ACC112 (cell line): ENCODE measurements at regions not wholly inside any gene's neighbourhood (a gene's known extent, or its start where the extent isn't known, plus 50 kb on each side); places are given as distances from the start of the nearest gene placed in this dataset.
"Not testable (repeated sequence)": the region's sequence is repeated elsewhere in the genome, so short reads cannot be mapped to it uniquely, and the experiment has no call there.

Experiments
- H2AFZ ChIP-seq: fragments of 200-600 bp; sonication (generic); one replicate; pipeline ENCODE4 v1.6.0; 2017; ENCODE audit warnings: antibody characterized with exemption, low read length; ENCODE audit not compliant: unreplicated experiment
- H3K27ac ChIP-seq: fragments of 200-600 bp; sonication (generic); 2 replicates; pipeline ENCODE4 v1.5.1; 2014; ENCODE audit warnings: low read depth, mild to moderate bottlenecking, antibody characterized with exemption, low read length, moderate library complexity
- H3K27me3 ChIP-seq: fragments of 200-600 bp; sonication (generic); 2 replicates; pipeline ENCODE4 v1.6.1; 2014; ENCODE audit warnings: mild to moderate bottlenecking, antibody characterized with exemption, low read length, moderate library complexity, mixed read lengths; ENCODE audit not compliant: insufficient read depth
- H3K36me3 ChIP-seq: fragments of 200-600 bp; sonication (generic); 2 replicates; pipeline ENCODE4 v1.6.1; 2016; ENCODE audit warnings: mild to moderate bottlenecking, antibody characterized with exemption, low read length, moderate library complexity, mixed read lengths; ENCODE audit not compliant: insufficient read depth
- H3K4me1 ChIP-seq: fragments of 200-600 bp; sonication (generic); one replicate; pipeline ENCODE4 v1.6.1; 2016; ENCODE audit warnings: low read length, mixed read lengths; ENCODE audit not compliant: insufficient read depth, unreplicated experiment, control insufficient read depth
- H3K4me3 ChIP-seq: fragments of 200-600 bp; sonication (generic); 2 replicates; pipeline ENCODE4 v1.5.1; 2014; ENCODE audit warnings: mild to moderate bottlenecking, low read depth, low read length
- H3K79me2 ChIP-seq: fragments of 200-600 bp; sonication (generic); one replicate; pipeline ENCODE4 v1.6.0; 2016; ENCODE audit warnings: low read length; ENCODE audit not compliant: control insufficient read depth, unreplicated experiment, insufficient read depth

DNA sequence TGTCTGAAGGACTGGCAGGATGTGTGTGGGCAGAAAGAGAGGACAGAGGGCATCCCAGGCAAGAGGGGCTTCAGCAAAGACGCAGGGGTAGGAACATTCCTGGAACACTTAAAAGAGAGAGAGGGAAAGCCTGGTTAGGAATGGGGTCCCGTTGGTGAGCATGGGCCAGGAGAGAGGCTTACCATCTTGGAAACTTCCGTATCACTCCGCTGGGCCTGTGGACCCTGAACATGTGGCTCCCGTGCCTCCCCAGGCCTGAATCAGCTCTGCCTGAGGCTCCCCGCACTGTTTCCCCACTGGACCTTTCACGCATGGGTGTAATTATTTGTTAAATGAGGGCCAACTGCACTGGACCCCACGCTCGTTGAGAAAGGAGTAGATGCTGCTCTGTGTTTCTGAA is 191.1 kb upstream of the GLI2 start:
- H3K79me2 ChIP-seq = no peaks in the 10 kb centered on the region
- no peaks in the 10 kb centered on the region for H3K27me3 ChIP-seq
- H2AFZ ChIP-seq = no peak overlapping the region
- peaks cover 39% of the 10 kb centered on the region for H3K4me1 ChIP-seq
- no peaks in the 10 kb centered on the region for H3K36me3 ChIP-seq
- H3K27ac ChIP-seq = no peak overlapping the region
- no peak overlapping the region for H3K4me3 ChIP-seq

DNA sequence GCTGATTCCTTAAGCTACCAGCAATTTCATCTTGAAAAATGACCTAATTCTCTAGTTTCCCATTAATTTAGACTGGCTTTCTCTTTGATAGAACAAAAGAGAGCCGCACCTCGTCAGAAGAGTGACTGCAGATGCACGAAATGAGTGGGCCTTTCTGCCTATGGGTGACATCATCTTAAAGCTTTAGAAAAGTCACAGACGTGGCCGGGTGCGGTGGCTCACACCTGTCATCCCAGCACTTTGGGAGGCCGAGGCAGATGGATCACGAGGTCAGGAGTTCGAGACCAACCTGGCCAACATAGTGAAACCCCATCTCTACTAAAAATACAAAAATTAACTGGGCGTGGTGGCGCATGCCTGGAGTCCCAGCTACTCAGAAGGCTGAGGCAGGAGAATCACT is 190.7 kb upstream of the GLI2 start:
- not testable (repeated sequence) for H3K79me2 ChIP-seq, H3K27me3 ChIP-seq, H3K27ac ChIP-seq, H2AFZ ChIP-seq, H3K4me3 ChIP-seq, H3K36me3 ChIP-seq
- H3K4me1 ChIP-seq = peaks cover 34% of the 10 kb centered on the region

GRCh38 chr2:120545521-120546047 is 190.1 kb upstream of the GLI2 start:
- Histone ChIP-seq H3K27ac (peak overlapping the region; percentile 40; the same call in 1 of the 2 replicates), H3K79me2 (no peaks in the 10 kb centered on the region), H3K27me3 (no peaks in the 10 kb centered on the region), H3K4me3 (peak overlapping the region; percentile 45; the same call in 1 of the 2 replicates), H2AFZ (no peak overlapping the region), H3K4me1 (peaks cover 29% of the 10 kb centered on the region), H3K36me3 (no peaks in the 10 kb centered on the region)

- no peaks in the 10 kb centered on the region for H3K36me3 ChIP-seq
- peaks cover 27% of the 10 kb centered on the region for H3K4me1 ChIP-seq
- no peaks in the 10 kb centered on the region for H3K79me2 ChIP-seq
- H3K27me3 ChIP-seq = no peaks in the 10 kb centered on the region
- no peak overlapping the region for H2AFZ ChIP-seq
- H3K4me3 ChIP-seq = peak overlapping the region; percentile 45; the same call in 1 of the 2 replicates
- H3K27ac ChIP-seq = peak overlapping the region; percentile 40
These were observed 189.4 kb upstream of the GLI2 start for GRCh38 chr2:120546048-120546864.

GRCh38 chr2:120546865-120547390 is 188.7 kb upstream of the GLI2 start:
- no peaks in the 10 kb centered on the region for H3K27me3 ChIP-seq
- H3K36me3 ChIP-seq = no peaks in the 10 kb centered on the region
- H2AFZ ChIP-seq = no peak overlapping the region
- no peak overlapping the region for H3K4me3 ChIP-seq
- no peaks in the 10 kb centered on the region for H3K79me2 ChIP-seq
- peaks cover 24% of the 10 kb centered on the region for H3K4me1 ChIP-seq
- H3K27ac ChIP-seq = peak overlapping the region; percentile 20

GRCh38 chr2:120547662-120548061 is 188.0 kb upstream of the GLI2 start:
- H3K79me2 ChIP-seq = no peaks in the 10 kb centered on the region
- no peak overlapping the region for H3K27ac ChIP-seq
- H3K4me3 ChIP-seq = no peak overlapping the region
- peaks cover 31% of the 10 kb centered on the region for H3K4me1 ChIP-seq
- H3K36me3 ChIP-seq = no peaks in the 10 kb centered on the region
- no peak overlapping the region for H2AFZ ChIP-seq
- no peaks in the 10 kb centered on the region for H3K27me3 ChIP-seq

DNA sequence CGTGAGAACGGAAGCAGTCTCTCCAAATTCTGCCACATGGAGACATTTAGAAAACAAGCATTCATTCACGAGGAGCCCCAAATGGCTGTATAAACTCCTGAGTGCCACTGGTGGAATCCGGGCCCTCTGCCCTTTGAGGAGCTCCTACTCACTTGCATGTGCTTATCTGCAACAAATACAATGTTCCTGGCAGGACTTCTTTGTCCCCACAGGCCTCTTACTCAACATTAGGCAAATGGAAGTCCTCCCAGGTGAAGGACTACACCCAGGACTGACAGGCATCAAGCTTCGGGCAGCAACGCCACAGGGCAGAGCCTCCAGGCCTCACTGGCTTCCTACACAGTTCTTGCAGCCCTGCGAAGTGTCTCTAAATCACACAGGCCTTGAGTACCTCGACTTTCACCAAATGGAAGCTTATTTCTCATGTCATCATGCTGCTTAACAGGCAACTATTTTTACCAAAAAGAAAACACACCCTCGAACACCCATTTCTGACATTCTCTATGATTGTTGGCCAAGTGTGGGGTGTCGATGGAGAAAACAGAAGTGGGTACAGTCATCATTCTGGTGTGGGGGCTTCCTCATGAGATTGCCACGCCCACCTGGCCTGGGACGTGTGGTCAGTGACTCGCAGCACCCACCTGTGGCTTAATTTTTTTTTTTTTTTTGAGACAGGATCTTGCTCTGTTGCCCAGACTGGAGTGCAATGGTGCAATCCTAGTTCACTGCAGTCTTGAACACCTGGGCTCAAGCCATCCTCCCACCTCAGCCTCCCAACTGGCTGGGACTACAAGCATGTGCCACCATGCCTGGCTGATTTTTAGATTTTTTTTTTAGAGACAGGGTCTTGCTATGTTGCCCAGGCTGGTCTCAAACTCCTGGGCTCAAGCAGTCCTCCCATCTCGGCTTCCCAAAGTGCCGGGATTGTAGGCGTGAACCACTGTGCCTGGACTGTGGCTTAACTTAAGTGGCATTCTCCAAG is 186.8 kb upstream of the GLI2 start:
- Histone ChIP-seq H3K36me3 (no peaks in the 10 kb centered on the region), H3K4me3 (no peak overlapping the region), H3K27ac (no peak overlapping the region), H3K4me1 (peaks cover 39% of the 10 kb centered on the region), H3K27me3 (no peaks in the 10 kb centered on the region), H2AFZ (no peak overlapping the region), H3K79me2 (no peaks in the 10 kb centered on the region)

DNA sequence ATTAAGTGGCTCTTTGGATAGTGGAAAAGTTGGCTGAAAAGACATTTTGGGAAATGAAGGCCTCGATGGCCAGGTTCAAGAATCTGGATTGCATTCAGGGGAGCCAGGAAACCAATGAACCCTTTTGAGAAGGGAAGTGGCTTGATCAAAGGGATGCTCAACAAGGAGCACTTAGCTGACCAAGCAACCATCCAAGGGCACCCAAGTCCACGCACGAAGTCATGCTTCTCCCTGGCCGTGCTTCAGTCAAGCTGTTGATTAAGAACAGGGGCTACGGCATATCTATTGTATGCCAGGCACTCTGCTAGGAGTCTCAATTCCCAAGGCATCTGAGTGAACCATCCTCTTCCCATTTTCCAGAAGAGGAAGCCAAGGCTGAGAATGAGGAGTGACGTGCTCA is 185.8 kb upstream of the GLI2 start:
- no peak overlapping the region for H3K4me3 ChIP-seq
- H2AFZ ChIP-seq = no peak overlapping the region
- H3K79me2 ChIP-seq = no peaks in the 10 kb centered on the region
- no peak overlapping the region for H3K27ac ChIP-seq
- H3K27me3 ChIP-seq = peaks cover 5% of the 10 kb centered on the region; the same call in 1 of the 2 replicates
- H3K36me3 ChIP-seq = no peaks in the 10 kb centered on the region
- peaks cover 39% of the 10 kb centered on the region for H3K4me1 ChIP-seq

DNA sequence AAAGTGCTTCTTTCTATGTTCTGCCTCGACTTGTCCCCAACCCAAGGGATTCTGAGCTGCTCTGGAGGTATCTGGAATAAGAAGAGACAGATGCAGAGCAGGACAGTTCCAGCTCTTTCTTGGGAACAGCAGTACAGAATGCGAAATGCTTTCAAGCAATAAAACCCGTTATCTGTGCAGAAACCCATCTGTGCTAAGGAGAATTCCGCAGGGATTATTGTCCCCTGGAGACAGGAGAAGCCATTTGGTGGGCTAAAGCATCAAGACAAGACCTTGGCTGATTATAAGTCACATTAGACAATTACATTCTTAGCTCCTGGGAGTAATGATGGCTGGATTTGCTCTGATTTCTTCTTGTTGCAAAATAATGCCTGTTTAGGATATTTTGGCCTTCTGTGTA is 185.4 kb upstream of the GLI2 start:
- Histone ChIP-seq H2AFZ (no peak overlapping the region), H3K4me3 (no peak overlapping the region), H3K27ac (no peak overlapping the region), H3K79me2 (no peaks in the 10 kb centered on the region), H3K36me3 (no peaks in the 10 kb centered on the region), H3K4me1 (peaks cover 39% of the 10 kb centered on the region), H3K27me3 (peaks cover 5% of the 10 kb centered on the region; the same call in 1 of the 2 replicates)

- Histone ChIP-seq H3K4me3 (no peak overlapping the region), H3K79me2 (no peaks in the 10 kb centered on the region), H3K27me3 (peaks cover 5% of the 10 kb centered on the region; the same call in 1 of the 2 replicates), H3K4me1 (peaks cover 36% of the 10 kb centered on the region), H3K36me3 (no peaks in the 10 kb centered on the region), H2AFZ (no peak overlapping the region), H3K27ac (no peak overlapping the region)
These were observed 184.7 kb upstream of the GLI2 start for GRCh38 chr2:120550893-120551446.
